WTC11 (cell line): ENCODE measurements at regions not wholly inside any gene's neighbourhood (a gene's known extent, or its start where the extent isn't known, plus 50 kb on each side); places are given as distances from the start of the nearest gene placed in this dataset.

ENCODE experiments used
- MYBL2 ChIP-seq: sonication (generic); formaldehyde crosslinking; IDR thresholded peaks from 2 replicates; pipeline ENCODE4 v1.8.1; 2023; ENCODE audit warnings: mild to moderate bottlenecking, moderate library complexity, missing genetic modification reagents
- TF ChIP-seq, protein P1 (sequence below): sonication (generic); formaldehyde crosslinking; IDR thresholded peaks from 2 replicates; pipeline ENCODE4 v1.8.0; 2022; ENCODE audit warnings: mild to moderate bottlenecking, missing genetic modification reagents
- TF ChIP-seq, protein P2 (sequence below): fragments of 200-600 bp; IDR thresholded peaks from 2 replicates; pipeline ENCODE4 v1.8.0; 2022; ENCODE audit warnings: antibody characterized with exemption

DNA sequence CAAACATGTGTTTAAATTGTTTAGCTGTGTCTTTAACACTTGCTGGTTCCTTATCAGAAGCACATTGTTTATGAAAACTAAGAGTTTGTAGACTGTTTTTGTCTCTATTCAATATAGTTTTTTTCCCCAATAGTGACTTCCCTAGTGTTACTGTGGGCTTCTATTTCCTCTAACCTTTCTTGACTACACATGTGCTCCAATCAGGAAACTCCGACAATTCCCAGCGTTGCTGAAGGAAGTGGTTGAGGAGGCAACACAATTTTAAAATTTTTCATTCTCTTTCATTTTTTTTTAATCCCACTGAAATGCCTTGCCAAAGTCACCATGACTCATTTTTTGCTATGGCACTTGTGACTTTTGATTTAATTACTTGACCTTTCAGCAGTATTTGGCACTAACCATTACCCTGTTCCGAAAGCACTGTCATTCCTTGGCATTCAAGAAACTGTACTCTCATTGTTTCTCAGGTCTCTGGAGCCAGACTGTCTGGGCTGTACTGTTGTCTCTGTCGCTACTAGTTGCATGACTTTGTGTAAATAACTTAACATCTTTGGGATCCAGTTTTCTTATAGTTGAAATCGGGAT is 67.6 kb upstream of the FREM3 start:
- TF ChIP-seq, protein P1, sequence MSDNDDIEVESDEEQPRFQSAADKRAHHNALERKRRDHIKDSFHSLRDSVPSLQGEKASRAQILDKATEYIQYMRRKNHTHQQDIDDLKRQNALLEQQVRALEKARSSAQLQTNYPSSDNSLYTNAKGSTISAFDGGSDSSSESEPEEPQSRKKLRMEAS (CRISPR knock-in tag) = no peak
- TF ChIP-seq, protein P2, sequence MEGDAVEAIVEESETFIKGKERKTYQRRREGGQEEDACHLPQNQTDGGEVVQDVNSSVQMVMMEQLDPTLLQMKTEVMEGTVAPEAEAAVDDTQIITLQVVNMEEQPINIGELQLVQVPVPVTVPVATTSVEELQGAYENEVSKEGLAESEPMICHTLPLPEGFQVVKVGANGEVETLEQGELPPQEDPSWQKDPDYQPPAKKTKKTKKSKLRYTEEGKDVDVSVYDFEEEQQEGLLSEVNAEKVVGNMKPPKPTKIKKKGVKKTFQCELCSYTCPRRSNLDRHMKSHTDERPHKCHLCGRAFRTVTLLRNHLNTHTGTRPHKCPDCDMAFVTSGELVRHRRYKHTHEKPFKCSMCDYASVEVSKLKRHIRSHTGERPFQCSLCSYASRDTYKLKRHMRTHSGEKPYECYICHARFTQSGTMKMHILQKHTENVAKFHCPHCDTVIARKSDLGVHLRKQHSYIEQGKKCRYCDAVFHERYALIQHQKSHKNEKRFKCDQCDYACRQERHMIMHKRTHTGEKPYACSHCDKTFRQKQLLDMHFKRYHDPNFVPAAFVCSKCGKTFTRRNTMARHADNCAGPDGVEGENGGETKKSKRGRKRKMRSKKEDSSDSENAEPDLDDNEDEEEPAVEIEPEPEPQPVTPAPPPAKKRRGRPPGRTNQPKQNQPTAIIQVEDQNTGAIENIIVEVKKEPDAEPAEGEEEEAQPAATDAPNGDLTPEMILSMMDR = no peak
- TF ChIP-seq MYBL2 (CRISPR knock-in tag) = no peak
